HG02938 (cell line): ENCODE measurements at regions not wholly inside any gene's neighbourhood (a gene's known extent, or its start where the extent isn't known, plus 50 kb on each side); places are given as distances from the start of the nearest gene placed in this dataset.
"Not testable (repeated sequence)": the region's sequence is repeated elsewhere in the genome, so short reads cannot be mapped to it uniquely, and the experiment has no call there.

ENCODE experiments used
- ATAC-seq: cut with Tn5 transposase; IDR thresholded peaks from one replicate; pipeline ENCODE4 v1.9.1; 2021; ENCODE audit warnings: mild to moderate bottlenecking, moderate library complexity; ENCODE audit not compliant: unreplicated experiment

GRCh38 chr12:79993106-79993862 is 58.4 kb upstream of the PPP1R12A start:
- ATAC-seq = no peak

GRCh38 chr12:79991586-79991985 is 56.7 kb upstream of the PPP1R12A start:
- no peak for ATAC-seq

- not testable (repeated sequence) for ATAC-seq
Observed at GRCh38 chr12:79990509-79991338, 55.8 kb upstream of the PPP1R12A start.

- no peak for ATAC-seq
Observed at GRCh38 chr12:79988368-79988767, 53.5 kb upstream of the PPP1R12A start.

GRCh38 chr12:79987731-79988130 is 52.8 kb upstream of the PPP1R12A start:
- ATAC-seq = no peak
